Body of pancreas (tissue), 4 donors: ENCODE measurements at regions not wholly inside any gene's neighbourhood (a gene's known extent, or its start where the extent isn't known, plus 50 kb on each side); places are given as distances from the start of the nearest gene placed in this dataset.

ENCODE experiments used
- CTCF ChIP-seq, 7 experiments: fragments of 450-650 bp in 4 of 7; fragments of 200-600 bp in 3 of 7; sonication (generic) in 3 of 7; IDR thresholded peaks; one replicate each; pipeline ENCODE4 v1.5.1; 2016 to 2019; ENCODE audit warnings: antibody characterized with exemption in 7 of 7
- POLR2A ChIP-seq, 3 donors: fragments of 450-650 bp; IDR thresholded peaks; one replicate each; pipeline ENCODE4 v1.6.1; 2016; ENCODE audit warnings: antibody characterized with exemption in 3 of 3, mild to moderate bottlenecking in 2 of 3

- TF ChIP-seq CTCF (IDR thresholded peaks at IDR 0.05) (no peak), POLR2A (IDR thresholded peaks at IDR 0.05) (no peak)
Observed at GRCh38 chr1:30508175-30508448, 215.3 kb downstream of the MATN1 start.
